ENCODE measurements at regions not wholly inside any gene's neighbourhood (a gene's known extent, or its start where the extent isn't known, plus 50 kb on each side); places are given as distances from the start of the nearest gene placed in this dataset.

DNA sequence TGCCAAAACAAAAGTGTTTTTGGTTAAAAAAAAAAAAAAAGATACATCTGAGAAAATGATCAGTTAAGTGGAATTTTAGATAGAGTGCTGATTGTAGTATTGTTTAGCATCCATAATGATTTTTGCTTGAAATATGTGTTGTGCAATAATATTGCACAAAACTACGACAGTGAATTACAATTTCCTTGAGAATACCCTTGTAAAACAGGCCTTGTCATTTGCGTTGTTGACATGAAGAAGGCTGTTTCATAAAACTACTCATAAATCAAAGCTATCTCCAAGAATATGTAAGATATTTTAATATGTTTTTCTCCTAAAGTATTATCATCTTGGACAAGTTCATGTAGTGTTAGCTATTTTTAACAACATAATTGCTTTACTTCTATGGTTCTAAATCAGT, 1077.0 kb downstream of the LRFN5 start:
- no peak for DNase-seq

DNA sequence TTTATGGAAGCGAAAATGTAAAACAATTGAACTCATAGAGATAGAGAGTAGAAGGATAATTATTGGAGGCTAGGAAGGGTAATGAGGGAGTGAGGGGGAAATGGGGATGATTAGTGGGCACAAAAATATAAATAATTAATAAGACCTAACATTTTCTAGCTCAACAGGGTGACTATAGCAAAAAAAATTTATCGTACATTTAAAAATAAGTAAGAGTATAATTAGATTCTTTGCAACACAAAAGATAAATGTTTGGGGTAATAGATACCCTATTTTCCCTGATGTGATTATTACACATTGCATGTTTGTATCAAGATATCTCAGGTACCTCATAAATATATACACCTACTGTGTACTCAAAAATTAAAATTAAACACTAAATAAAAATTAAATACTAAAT, 1070.0 kb downstream of the LRFN5 start:
- DNase-seq = no peak

DNA sequence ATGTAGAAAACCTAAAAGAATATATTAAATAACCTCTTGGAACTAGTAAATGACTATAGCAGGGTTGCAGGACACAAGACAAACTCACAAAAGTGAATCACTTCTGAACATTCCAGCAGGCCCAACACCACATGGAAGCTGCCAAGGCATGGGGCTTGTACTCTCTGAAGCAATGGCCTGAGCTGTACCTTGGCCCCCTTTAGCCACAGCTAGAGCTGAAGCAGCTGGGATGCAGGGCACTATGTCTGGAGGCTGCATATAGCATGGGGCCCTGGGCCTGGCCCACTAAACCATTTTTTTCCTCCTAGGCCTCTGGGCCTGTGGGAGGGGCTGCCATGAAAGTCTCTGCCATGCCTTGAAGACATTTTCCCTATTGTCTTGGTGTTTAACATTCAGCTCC, 1067.3 kb downstream of the LRFN5 start:
- no peak for DNase-seq

DNA sequence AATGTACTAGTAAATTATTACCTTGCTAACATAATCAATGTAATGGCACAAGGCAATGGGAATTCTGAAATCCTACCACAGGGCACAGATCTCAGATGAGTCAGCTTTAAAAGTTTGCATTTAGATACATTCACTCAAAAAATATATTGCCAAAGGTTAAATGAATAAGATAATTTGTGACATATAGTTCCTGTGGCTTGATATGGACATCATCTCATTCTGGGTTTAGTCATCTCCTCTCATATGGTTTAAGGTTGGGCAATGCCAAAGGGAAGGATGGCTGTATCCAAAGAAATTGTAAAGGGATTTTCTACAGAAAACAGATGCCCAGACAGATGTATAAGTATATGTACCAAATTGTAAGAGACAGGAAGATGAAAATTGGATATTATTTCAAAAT, 1065.0 kb downstream of the LRFN5 start:
- no peak for DNase-seq

DNA sequence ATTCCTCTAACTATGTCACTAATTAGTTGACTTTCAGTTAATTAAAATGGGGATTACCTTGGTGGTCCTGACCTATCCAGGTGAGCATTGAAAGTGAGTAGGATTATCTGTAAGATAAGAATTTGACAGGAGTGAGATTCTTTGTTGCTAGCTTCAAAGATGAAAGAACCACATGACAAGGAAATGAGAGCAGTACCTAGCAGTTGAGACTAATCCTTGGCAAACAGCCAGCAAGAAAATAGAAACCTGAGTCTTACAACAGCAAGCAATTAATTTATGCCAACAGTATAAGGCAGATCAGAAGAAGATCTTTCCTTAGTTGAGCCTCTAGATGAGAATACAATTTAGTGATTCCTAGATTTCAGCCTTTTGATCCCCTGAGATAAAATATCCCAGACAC, 1058.4 kb downstream of the LRFN5 start:
- no peak for DNase-seq

DNA sequence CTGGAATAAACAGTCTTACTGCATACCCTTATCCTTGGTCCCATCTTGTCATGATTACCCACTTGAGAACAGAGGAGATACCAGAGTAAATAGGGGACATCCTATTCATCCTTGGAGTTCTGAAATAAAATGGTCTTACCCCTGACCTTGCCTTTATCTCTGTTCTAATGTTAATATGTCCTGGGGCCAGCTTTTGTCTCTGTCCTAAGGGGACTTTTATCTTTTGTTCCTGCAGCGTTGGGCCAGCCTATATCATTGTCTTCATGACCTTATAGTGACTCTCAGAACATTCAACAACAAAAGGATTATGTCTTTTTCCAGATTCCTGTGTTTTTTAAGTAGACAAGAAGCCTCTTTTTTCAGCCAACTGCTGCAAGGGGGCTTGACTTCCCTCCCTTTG, 1057.5 kb downstream of the LRFN5 start:
- no peak for DNase-seq

DNA sequence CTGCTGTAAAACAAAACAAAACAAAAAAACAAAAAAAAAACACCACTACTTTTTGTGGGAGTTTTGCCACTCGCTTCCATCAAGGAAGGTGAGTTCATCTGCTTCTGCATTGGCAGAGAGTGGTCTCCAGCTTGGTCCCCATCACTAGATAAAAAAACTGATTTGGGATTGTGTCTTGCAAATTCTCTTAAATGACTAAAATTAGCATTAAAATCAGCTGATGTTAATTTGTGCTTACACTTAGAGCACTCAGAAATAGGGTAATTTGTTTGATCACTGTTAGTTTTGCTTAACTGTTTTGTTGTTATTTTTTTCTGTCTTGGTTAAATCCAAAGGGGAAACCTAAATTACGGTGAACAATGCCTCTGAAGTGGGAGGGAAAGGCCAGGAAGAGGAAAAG, 1048.0 kb downstream of the LRFN5 start:
- DNase-seq = no peak

DNA sequence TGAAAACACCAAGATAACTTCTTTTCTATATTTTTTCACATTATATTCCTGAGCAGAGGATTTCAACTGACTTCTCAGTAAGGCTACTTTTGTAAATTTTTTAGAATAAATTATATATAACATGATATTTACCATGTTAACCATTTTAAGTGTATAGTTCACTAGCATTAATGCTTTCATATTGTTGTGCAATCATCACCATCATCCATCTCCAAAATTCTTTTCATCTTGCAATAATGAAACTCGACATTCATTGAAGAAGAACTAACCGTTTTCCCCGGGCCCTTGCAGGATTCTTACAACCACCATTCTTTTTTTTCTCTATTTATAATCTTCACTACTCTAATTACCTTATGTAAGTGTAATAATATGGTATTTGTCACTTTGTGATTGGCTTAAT, 1036.1 kb downstream of the LRFN5 start:
- no peak for DNase-seq

DNA sequence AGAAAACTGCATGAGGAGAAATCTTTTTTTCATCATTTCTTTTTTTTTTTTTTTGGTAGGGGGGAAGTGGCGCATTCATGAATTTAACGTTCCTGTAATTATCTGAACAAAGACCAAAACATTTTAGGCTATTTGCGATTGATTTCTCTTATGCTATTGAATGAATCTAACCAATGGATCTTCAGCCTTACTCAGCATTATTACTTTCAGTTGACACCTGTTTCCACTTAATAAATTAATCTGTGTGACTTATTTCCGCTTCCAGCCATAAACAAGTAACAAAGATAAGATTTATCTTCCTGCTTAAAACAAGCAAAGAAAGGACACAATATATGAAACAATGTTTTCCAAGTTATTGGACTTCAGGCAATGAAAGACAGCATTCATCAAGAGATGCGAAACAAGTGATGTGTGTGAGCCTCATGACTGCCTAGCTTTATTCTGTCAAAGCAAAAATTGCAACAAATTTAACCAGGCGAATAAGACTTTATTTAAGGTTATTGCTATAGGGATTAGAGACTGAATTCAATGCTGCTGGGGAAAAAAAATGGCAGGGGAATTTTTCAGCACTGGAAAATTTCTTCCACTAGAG, 1026.9 kb downstream of the LRFN5 start:
- DNase-seq = no peak

DNA sequence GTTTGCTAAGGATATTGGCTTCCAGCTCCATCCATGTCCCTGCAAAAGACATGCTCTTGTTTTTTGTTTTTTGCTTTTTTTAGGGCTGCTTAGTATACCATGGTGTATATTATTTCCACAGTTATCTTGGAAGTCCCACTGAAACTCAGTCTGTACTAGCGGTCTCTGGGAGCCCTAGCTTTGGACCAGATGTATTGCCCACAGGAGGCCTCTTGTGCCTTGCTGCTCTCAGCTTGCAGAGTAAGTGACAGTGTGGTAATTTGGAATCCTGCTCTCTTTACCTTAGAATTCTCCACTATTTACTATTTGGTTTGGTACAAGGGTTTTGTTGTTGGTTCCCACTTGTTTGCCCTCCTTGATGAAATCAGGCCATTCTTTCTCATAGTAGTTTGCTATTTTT, 1022.9 kb downstream of the LRFN5 start:
- no peak for DNase-seq

DNA sequence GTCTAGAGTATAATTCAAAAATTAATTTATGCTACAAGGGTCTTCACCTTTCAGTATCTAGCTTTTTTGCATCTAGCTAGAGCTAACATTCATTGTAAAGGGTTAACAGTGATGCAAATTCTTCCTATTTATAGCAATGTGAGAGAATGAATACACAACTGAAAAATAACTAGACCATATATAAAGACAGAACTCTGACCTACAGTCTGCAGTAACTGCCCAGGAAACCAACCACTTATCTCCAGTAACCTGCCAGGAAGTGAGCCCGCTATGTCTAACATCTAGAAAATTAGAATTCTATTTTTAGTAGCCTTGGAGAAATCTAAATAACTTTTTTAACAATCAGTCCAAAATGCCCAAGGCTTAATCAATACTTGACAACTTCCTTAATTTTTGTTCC, 1021.9 kb downstream of the LRFN5 start:
- no peak for DNase-seq

DNA sequence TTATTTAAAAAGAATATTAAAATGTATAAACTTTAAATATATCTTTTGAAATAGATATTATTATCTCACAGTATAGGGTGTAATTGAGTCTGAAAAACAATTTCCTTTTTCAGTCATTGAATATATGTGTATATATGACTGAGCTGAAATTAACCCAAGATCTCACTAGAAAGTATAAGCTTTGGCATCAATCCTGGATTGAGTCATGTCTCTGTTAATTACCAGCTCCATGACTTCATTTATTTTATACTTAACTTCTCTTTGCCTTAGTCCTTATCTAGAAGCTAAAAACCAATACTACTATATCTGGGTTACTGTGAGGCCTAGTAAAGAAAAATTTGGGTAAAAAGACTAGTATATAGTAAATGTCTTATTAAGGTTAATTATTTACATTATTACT, 1020.3 kb downstream of the LRFN5 start:
- DNase-seq = no peak

DNA sequence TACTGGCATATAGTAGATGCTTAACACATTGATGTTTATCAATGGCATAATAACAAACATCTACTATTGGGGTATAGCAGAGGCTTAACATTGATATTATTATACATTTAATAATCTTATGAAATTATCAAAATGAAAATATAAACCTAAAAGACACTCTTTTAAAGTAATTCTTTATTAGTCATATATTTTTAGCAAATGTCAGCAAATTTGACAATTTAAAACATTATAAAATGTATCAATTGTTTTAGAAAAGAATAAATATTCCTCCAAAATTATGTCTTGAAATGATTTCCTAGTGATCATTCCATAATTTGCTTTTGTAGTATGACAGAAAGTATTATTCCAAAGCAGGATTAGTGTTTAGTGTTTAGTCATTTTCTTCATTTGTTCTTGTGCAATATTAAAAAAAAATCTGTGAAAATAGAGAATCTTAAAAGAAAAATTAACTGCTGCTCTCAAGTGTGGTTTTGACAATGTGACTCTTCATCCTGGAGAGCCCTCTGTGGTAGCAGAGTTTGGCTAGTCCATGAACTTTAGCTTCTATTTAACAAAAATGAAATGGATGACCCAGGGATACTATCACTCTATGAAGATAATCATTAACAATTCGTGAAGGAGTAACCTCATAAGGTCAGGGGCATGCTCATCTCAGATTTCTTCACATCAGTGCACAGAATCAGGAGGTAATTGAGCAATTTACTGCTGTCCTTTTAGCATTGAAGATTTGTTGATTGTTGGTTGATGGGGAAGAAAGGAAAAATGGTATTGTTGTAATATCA, 1018.5 kb downstream of the LRFN5 start:
- DNase-seq = no peak

DNA sequence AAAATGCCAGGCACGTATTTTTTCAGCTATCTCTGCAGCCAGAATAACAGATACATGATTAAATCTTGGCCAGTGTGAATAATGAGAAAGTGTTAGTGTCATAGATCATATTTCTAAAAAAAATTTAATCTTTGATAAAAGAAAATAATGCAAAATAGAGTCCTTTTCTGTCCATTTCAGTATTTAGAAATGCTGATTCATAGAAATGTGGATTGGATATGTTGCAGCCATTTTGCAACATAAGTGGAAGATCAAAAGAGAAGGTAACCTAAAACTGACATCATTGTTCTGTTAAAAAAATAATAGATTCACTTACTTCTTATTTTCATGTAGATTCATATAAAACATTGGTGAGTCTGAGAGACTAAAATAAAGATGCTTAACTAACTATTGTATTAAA, 1010.3 kb downstream of the LRFN5 start:
- no peak for DNase-seq

DNA sequence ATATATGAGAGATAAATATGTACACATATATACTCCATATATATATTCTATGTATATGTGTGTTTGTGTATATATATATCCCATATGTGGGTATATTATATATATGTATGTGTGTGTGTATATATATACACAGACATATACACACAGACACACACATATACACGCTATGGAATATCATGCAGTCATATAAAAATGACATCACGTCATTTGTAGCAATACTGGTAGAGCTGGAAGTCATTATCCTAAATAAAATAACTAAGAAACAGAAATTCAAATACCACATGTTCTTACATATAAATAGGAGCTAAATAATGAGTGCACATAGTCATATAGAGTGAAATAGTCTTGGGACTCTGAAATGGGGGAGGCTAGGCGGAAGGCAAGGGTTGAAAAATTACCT, 1000.2 kb downstream of the LRFN5 start:
- DNase-seq = no peak

DNA sequence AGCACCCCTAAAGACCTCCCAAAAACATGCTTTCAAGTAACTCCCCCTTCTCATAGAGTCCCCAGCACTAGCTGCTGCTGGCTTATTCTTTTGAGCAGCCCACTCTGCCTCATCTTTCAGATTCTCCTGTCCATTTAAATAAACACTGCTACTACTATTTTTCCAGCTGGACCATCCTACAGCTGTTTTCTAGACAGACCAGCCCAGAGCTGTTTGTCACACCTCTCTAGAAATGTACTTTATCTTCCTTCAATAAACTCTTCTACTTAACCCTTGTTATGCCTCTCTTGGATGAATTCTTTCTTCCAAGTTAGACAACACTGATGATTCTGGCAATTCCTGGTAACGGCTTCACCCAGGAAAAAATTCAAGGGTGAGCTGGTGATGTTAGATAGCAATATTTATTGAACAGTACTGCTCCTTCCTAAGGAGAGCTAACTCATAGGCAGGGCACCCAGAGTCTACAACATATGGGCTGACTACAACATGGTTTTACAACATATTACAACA, 995.7 kb downstream of the LRFN5 start:
- no peak for DNase-seq

DNA sequence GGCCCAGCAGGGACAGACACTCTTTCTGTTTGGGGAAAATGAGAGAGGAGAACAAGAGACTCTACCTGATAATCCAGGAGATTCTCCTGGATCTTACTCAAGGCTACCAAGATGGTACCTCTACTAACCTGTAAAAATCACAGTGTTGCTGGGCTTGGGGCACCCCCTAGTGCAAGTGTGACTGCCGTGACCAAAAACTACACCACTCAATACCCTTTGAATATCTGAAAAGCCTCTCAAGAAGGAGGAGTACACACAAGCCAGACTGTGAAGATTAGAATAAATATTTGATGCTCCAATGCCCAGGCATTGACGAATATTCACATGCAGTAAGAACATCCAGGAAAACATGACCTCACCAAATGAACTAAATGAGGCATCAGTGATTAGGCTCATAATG, 965.4 kb downstream of the LRFN5 start:
- no peak for DNase-seq

DNA sequence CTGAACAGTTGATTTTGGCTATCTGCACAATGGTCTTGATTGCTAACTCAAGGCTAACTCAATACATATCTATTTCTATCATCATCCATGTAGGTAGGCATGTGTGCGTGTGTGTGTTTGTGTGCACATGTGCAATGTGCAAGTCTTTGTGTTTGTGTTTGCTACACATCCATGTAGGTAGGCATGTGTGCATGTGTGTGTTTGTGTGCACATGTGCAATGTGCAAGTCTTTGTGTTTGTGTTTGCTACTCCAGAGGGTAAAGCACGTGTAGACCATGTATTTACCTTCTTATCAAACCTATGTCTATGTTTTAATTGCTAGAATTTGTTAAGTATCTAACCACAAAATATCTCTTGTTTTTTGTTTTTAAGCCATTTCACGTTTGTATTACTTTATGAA, 962.6 kb downstream of the LRFN5 start:
- no peak for DNase-seq

DNA sequence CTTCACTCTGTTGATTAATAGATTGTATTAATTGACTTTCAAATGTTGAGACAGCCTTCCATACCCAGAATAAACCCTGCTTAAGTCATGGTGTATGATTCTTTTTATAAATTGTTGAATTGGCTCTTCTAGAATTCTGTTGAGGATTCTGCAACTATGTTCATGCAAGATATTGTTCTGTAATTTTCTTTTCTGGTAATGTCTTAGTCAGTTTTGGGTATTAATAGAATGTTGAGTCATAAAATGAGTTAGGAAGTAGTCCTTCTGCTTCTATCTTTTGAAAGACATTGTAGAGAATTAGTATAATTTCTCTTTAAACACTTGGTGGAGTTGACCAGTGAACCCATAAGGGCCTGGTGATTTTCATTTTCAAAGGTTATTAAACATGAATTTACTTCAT, 958.9 kb downstream of the LRFN5 start:
- DNase-seq = no peak

DNA sequence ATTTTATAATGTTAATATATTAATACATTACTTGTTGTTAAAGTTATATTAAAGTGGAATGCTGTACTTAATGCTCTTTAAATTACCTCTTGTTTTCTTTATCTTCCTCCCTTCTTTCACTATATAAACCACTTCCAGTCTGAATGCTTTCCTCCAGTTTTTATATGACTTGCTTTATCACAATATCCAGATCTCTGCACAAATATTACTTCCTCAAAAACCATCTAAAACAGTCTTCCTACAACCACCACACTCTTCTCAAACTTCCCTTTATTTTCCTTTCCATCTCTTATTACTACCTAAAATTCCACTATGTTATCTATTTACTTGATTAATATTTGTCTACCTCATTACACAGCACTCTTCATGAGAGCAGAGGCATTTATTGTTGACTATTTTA, 956.6 kb downstream of the LRFN5 start:
- DNase-seq = no peak

DNA sequence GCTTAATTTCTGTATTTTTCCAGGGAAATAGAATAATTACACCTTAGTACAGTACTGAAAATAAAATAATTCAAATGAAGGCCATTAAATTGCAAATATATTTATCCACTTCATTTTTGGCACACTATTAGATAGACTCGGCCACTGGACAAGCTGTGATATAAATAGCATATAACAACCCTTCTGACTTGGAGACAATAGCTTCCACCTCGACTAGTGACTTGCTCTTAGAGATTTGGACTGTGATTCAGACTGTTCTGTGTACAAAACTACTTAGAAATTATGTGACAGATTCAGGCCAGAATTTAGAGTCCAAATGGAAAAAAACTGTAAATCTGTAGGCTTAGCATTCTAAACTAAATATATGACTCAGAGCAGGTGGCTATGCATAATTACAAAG, 949.9 kb downstream of the LRFN5 start:
- no peak for DNase-seq

DNA sequence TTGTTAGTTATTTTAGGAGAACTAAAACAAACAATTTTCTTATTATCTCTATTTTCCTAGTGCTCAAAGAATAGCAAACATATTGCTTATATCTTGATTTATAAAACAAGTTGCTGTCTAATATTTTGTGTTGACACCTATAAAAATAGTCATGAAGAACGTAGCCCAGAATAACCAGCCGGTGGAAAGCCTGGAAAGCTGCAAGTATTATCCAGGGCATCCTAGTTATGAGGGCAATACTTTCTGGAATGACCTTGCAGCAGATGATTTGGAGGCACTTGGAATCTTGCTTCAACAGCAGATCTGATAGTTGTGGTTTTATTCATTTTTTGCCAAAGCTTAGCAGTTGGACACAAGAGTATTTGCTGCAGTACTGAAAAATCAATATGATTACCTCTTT, 948.7 kb downstream of the LRFN5 start:
- no peak for DNase-seq

DNA sequence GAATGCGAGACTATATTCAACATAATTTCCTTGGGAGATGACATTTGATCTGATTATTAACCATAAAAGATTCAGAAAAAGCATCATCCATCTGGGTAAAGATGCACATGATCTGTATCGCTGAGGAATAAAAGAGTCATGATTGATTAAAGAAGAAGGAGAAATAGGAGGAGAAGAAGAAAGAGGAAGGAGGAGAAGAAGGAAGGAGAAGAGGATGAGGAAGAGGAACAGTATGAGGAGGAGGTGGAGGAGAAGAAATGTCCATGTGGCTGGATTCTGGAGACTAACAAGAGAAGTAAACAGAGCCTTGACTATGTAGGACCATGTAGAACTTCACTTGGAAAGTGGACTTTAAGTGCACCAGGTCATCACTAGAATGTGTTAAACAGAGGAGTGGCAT, 947.4 kb downstream of the LRFN5 start:
- DNase-seq = no peak

DNA sequence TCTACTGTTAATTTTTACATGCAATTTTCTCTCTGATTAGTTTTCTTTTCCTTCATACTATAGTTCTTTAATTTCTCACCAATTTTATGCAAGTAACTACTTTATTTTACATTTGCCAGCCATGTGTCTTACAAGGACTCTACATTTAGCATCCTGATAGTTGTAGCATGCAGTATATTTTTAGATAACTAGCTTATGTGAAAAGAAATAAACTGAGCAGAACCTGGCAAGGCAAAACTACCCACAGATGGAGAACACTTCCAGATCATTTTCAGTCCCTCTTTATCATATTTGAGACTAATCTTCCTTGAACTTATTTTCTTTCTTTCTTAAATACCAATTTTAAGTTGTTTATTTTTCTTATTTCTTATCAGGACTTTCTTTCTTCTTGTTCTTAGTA, 943.6 kb downstream of the LRFN5 start:
- DNase-seq = no peak

DNA sequence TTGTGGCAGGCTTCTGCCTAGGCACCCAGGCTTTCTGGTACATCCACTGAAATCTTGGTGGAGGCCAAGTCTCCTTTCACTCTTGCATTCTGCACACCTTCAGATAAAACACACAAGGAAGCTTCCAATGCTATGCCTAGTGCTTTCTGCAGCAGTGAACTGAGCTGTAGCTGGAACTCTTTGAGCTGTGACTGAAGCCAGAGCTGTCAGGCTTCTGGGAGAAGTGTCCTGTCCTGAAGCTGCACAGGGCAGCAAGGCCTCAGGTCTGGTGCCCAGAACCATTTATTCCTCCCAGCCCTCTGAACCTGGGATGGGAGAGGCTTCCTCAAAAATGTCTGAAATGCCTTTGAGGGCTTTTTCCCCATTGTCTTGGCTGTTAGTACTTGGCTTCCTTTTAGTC, 941.7 kb downstream of the LRFN5 start:
- DNase-seq = no peak

Data from NCI-H1694 treated with DMSO at 0.1 percent for 48 hours (cell line).